GM19043 (cell line): ENCODE measurements at regions not wholly inside any gene's neighbourhood (a gene's known extent, or its start where the extent isn't known, plus 50 kb on each side); places are given as distances from the start of the nearest gene placed in this dataset.

Experiments used
- ATAC-seq: cut with Tn5 transposase; IDR thresholded peaks from one replicate; pipeline ENCODE4 v1.9.1; 2021; ENCODE audit warnings: low read depth; ENCODE audit not compliant: unreplicated experiment

DNA sequence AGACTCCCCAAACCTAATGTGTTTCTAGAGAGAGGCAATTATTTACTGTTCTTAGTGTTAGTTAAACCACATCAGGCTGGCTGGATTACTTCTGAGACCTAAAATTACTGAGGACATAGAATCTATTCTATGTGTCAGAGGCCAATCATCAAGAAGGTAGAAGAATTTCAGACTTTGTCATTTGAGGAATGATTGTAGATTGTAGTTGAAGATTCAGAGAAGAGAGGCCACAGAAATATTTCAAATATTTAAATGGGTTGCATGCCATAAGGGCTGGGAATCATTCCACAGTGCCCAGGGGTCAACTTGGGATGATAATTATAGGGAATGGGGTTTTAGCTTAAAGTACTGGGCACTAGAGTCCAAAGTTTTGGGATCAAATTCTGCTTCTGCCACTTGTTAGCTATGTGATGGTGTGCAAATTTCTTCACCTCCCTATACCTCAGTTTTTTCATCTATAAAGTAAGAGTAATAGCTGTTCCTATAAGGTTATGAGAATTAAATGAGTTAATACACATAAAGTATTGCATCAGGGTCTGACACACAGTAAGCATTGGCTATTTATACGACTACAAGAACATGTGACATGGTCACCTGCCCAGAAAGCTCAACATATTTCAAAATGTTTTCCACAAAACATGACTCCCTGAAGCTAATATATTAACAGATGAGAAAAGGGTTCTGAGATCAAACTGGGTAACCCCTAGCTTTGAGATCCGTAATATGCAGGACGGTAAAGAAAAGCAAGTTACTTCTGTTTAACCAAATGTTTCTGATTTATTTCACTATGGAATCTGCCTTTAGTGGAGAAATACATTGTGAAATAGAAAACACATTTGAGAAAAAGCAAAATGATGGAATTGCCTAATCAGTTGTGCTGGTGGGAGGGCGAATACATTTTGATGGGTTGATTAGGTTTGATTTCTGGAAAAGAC is 69.7 kb upstream of the SPAG17 start:
- ATAC-seq = no peak

DNA sequence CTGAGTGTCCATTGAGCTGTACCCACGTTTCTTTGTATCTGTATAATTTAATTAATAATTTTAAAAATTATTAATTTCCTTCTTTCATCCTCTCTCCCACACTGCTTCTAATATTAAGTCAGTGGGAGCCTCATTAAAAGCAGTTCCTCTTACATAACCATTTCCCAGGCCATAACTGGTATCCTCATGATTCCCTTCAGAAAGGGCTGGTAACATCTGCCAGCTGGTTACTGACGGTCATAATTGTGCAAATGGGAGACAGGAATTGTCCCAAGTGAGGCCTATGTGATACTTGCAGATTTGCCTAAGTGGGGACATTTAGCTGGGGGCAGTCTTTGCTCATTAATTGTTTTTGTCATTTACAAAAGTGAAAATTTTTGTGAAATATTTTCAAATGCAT is 69.0 kb upstream of the SPAG17 start:
- ATAC-seq = no peak

DNA sequence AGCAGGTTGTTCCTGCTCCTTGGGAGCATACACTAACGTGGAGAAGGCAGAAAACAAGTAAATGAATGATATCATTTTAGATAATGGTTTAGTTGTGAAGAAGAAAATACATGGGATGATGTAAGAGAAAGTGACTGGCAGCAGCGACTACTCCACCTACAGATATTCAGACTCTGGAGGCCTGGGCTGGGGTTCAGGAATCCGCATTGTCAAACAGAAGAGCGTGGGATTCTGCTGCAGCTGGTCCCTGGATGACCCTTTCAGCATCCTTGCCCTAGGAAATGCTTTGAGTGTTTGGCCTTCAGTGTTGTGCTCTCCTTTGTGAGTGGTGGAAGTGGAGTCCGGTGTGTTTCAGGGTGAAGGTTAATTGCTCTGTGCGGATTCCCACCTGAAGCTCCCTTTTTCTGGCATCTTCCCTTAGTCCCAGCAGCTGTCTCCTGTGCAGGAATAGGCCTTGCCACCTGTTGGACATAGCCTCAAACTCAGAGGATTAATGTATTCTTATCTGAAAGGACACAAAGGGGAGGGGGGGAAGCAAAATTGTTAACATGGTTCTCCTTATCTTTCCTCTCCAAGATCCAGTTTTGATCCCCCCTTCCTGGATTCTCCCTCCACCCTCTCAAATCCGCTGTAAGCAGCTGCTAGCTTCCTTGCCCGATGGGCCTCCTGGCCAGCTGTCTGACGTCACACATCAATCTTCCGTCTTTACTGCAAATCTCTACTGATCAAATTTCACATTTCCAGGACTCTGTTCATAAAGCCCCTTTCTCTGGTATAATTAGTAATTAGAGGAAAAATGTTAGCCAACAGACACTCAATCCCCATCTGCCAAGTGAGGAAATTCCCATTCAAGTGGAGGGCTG is 68.3 kb upstream of the SPAG17 start:
- no peak for ATAC-seq

DNA sequence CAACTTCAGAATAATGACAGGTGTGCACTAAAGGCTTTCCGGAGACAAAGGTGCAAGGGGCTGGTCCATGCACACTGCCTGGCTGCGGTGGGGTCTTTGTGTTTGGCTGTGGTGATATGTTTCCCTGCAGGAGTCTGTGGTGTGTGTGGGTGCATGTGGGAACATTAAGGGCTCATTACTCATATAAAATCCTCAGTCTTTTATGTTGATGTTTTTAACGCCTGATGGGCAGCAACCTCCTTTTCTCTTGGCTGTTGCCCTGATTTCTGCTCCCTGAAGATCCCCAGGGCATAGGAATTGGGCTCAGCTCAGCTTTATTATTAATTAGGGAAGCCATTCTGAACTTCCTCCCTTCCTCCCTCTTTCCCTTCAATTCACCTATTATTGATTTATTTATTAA is 67.6 kb upstream of the SPAG17 start:
- no peak for ATAC-seq

DNA sequence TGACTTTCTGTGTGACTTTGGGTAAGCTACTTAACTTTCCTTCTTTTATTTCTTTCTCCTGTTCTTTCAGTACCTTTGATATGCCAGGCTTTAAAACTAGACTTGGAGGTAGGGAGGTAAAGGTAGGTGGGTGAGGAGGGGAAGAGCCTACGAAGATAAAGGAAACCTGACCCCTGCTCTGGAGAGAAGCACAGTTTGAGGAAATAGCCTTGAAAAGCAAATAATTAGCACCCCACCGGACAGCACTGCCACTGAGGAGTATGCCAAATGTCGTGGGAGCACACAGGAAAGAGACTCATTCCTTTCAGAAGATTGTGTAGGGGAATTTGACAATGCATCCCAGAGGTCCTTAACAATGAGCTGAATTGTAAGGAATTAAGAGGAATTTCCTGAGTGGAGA is 65.2 kb upstream of the SPAG17 start:
- no peak for ATAC-seq

DNA sequence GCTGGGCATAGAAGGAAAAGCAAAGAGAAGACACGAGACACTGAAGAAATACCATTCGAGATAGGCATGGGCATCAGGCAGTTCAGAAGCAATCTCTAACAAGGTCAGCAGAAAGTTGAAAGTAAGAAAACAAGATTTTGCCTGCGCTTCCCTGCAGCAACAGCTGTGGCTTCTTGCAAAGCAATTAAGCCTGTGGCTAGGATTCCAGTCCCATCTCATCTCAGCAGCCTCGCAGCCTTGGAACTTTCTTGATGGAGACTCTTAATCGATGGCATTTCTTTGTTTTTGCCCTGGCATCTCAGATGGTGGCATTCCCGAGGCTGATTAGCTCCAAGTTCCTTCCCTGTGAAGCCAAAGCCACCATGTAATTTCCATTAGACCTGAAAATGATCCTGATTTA is 64.6 kb upstream of the SPAG17 start:
- ATAC-seq = no peak

DNA sequence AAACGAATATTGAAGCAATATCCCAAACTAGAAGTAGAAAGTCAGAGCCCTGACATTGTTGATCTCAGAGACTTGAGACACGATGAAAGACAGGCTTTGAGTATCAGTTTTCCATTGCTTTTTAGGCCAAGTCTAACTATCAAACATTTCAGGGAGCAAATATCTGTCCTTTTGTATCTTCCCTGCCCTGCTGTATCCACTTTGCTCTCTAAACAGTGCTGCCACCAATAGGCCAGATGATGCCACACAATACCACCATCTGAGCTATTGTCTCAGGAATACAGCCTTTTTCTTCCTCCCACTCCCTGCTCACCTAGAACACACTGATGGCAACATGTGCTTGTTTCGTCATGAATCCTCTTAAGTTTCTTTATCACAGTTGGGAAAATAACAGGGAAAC is 62.6 kb upstream of the SPAG17 start:
- no peak for ATAC-seq

DNA sequence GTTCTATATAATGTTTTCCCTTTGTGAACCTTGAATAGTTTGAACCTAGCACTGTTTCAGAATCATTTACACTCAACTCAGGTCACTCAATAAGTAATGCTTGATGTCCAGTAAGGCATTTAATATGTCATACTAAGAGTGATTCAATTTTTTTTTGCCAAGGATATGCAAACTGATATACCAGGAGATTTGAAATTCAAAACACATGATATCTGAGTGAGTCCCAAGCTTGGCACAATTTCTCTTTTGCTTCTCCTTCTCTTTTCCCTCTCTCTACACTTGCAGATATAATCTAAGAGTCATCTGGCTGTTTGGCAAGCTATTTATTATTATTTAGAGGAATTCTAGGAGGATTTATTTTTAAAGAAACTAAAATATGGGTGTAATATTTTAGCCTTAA is 61.6 kb upstream of the SPAG17 start:
- ATAC-seq = no peak

DNA sequence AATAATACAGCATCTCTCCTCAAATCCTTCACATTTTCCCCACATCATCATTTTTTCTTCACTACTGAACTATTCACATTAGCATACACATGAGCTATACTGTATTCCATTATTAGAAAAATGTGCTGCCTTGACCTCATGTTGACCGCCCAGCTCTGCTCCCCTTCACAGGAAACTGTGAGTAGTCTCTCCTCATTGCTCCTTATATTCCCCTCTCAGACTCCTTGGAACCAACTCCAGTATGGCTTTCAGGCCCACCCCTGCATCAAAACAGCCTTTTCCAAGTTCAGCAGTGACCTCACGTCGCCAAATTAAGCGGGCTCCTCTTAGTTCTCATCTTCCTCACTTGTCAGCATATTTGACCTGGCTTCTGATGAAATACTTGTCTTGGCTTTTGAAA is 59.2 kb upstream of the SPAG17 start:
- no peak for ATAC-seq

DNA sequence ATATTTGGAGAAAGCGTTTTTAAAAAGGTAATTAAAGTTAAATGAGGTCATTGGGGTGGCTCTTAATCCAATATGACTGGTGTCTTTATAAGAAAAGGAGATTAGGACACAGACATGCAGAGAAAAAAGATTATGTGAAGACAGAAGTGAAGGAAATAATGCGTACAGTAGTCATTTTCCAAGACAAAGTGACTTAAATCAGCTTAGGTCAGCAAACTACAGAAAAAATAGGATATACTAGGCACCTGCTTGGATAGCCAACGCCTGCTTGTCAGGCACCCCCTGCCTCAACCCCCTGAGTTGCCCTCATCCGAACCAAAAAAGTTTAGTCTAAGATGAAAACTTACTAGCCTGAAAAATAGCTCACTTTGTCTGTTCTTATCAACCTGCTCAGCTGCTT is 58.2 kb upstream of the SPAG17 start:
- ATAC-seq = no peak
